Prostate gland (tissue), 2 donors: ENCODE measurements at regions not wholly inside any gene's neighbourhood (a gene's known extent, or its start where the extent isn't known, plus 50 kb on each side); places are given as distances from the start of the nearest gene placed in this dataset.

ENCODE experiments used
- CTCF ChIP-seq, 4 experiments: fragments of 200-600 bp in 2 of 4; fragments of 450-650 bp in 2 of 4; sonication (generic) in 2 of 4; IDR thresholded peaks; 1 replicate in 3 of 4; 2 replicates in 1 of 4; pipeline ENCODE4 v1.5.1; 2016 to 2019; ENCODE audit warnings: antibody characterized with exemption in 4 of 4, mild to moderate bottlenecking in 2 of 4, moderate library complexity in 2 of 4
- POLR2A ChIP-seq: fragments of 450-650 bp; IDR thresholded peaks from one replicate; pipeline ENCODE4 v1.6.1; 2016; ENCODE audit warnings: antibody characterized with exemption, mild to moderate bottlenecking
- POLR2AphosphoS5 ChIP-seq: sonication (generic); formaldehyde crosslinking; IDR thresholded peaks from one replicate; pipeline ENCODE4 v1.6.1; 2017; ENCODE audit warnings: antibody characterized with exemption

DNA sequence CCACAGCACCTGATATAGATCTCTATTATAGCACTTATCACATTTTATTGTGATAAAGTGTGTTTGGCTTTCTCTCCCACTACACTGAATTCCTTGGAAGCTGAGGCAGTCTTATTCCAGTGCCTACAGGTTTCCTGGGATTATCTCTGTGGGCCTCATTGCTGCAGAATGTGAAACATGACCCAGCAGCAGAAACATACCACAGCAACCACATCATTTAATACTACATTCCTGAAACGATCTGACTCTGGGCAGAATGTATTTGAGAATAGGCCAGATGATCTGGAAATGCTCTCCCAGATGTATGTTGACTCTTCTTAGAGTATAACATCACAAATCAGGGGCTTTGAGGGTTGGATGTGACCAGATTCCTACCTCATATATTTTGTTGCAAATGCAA, 323.5 kb upstream of the TANK start:
- no peak for TF ChIP-seq POLR2A
- no peak for TF ChIP-seq CTCF (IDR thresholded peaks at IDR 0.05)
- no peak for TF ChIP-seq POLR2AphosphoS5
